Keratinocyte (primary cell): ENCODE measurements at regions not wholly inside any gene's neighbourhood (a gene's known extent, or its start where the extent isn't known, plus 50 kb on each side); places are given as distances from the start of the nearest gene placed in this dataset.

Source experiments
- DNase-seq: peaks from one replicate; pipeline ENCODE4 v3.0.0-alpha.2; 2011; ENCODE audit warnings: low read depth, missing footprints, low spot score
- FAIRE-seq: peaks from 2 replicates; lab custom pipeline; 2011; peaks lifted over from hg19 to GRCh38; lab: Jason Lieb, UNC
- H2AFZ ChIP-seq: 2 replicates; pipeline ENCODE4 v1.6.0; 2012; ENCODE audit warnings: low read length, control low read depth, inconsistent platforms; ENCODE audit not compliant: control insufficient read depth
- H3K27ac ChIP-seq: 2 replicates; pipeline ENCODE4 v1.5.1; 2011; ENCODE audit warnings: low read length; ENCODE audit not compliant: control insufficient read depth, insufficient read depth
- H3K27me3 ChIP-seq: 3 replicates; pipeline ENCODE4 v1.6.0; 2011; ENCODE audit warnings: low read length; ENCODE audit not compliant: control insufficient read depth, insufficient read depth; ENCODE audit errors: extremely low read depth
- H3K36me3 ChIP-seq, 2 experiments: 2 replicates in 1 of 2; 3 replicates in 1 of 2; pipeline ENCODE4 v1.5.1; 2011; ENCODE audit warnings: low read length in 2 of 2, mild to moderate bottlenecking in 1 of 2; ENCODE audit not compliant: control insufficient read depth in 2 of 2, insufficient read depth in 2 of 2; ENCODE audit errors: extremely low read depth in 1 of 2
- H3K4me1 ChIP-seq: 3 replicates; pipeline ENCODE4 v1.5.1; 2011; ENCODE audit warnings: low read length; ENCODE audit not compliant: control insufficient read depth, insufficient read depth; ENCODE audit errors: extremely low read depth
- H3K4me2 ChIP-seq: 3 replicates; pipeline ENCODE4 v1.6.0; 2011; ENCODE audit warnings: low read depth, low read length; ENCODE audit not compliant: control insufficient read depth, insufficient read depth; ENCODE audit errors: extremely low read depth
- H3K4me3 ChIP-seq, 3 experiments: fragments of 200-600 bp in 1 of 3; sonication (generic) in 1 of 3; 2 replicates in 2 of 3; 3 replicates in 1 of 3; pipeline ENCODE4 v1.5.1; 2011 to 2016; ENCODE audit warnings: low read length in 3 of 3, mild to moderate bottlenecking in 3 of 3, control low read depth in 2 of 3, inconsistent platforms in 1 of 3, low read depth in 1 of 3, mixed read lengths in 1 of 3, mixed run types in 1 of 3, moderate library complexity in 1 of 3; ENCODE audit not compliant: control insufficient read depth in 2 of 3, insufficient read depth in 2 of 3; ENCODE audit errors: extremely low read depth in 1 of 3
- H3K79me2 ChIP-seq: 2 replicates; pipeline ENCODE4 v1.6.0; 2012; ENCODE audit warnings: low read length; ENCODE audit not compliant: control insufficient read depth, insufficient read depth
- H3K9ac ChIP-seq: 3 replicates; pipeline ENCODE4 v1.6.0; 2011; ENCODE audit warnings: low read length; ENCODE audit not compliant: control insufficient read depth, insufficient read depth; ENCODE audit errors: extremely low read depth
- H3K9me1 ChIP-seq: 3 replicates; pipeline ENCODE4 v1.6.0; 2011; ENCODE audit warnings: low read length; ENCODE audit not compliant: control insufficient read depth, insufficient read depth; ENCODE audit errors: extremely low read depth
- H3K9me3 ChIP-seq: 2 replicates; pipeline ENCODE4 v1.5.1; 2012; ENCODE audit warnings: low read depth, low read length; ENCODE audit not compliant: control insufficient read depth
- H4K20me1 ChIP-seq: 3 replicates; pipeline ENCODE4 v1.6.0; 2011; ENCODE audit warnings: low read length; ENCODE audit not compliant: control insufficient read depth, insufficient read depth; ENCODE audit errors: extremely low read depth
- EZH2 ChIP-seq: IDR thresholded peaks from one replicate; pipeline ENCODE4 v1.6.1; 2012; ENCODE audit warnings: inconsistent platforms, mild to moderate bottlenecking, low read length, moderate library complexity
- dilution Hi-C: fragments of 300-500 bp; cut with MboI; formaldehyde crosslinking; loops from one replicate; pipeline ENCODE4 v1.7.0; 2020; ENCODE audit warnings: low sequenced_read_pairs; ENCODE audit not compliant: extremely low pct_ligation_motif_present
- TF ChIP-seq, protein P1 (sequence below), 3 experiments: IDR thresholded peaks in 1 of 3; conservative IDR thresholded peaks in 1 of 3; optimal IDR thresholded peaks in 1 of 3; 2 replicates in 2 of 3; 3 replicates in 1 of 3; pipeline versions ENCODE3 to v1.5.1; 2011; ENCODE audit warnings: low read length in 3 of 3, mild to moderate bottlenecking in 3 of 3, moderate library complexity in 2 of 3, control low read depth in 1 of 3, inconsistent platforms in 1 of 3; ENCODE audit not compliant: insufficient read depth in 2 of 3; ENCODE audit errors: extremely low read depth in 1 of 3

DNA sequence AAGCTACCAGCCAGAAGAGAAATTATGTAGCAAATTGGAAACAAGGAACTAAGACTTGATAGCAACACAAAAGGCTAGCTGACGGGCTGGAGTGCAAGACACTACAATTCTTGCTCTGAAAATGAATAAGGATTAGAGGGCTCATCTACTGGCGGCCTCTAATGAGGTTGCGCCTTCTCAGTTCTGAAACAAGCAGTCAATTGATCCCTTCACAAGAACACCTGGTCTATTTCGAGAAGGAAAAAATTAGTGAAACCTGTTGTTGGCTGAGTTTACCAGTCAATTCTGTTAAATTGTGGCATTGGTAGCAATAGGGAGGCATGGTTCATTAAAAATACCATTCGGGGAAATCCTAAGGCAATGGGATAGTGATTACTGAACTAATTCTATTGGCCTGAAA is 74.8 kb upstream of the JARID2 start:
- Histone ChIP-seq H2AFZ (no peak overlapping the region), H3K4me2 (no peak overlapping the region), H3K27ac (no peak overlapping the region), H4K20me1 (no peaks in the 10 kb centered on the region), H3K4me1 (no peaks in the 10 kb centered on the region), H3K9ac (no peak overlapping the region), H3K79me2 (no peaks in the 10 kb centered on the region), H3K36me3 (no peaks in the 10 kb centered on the region), H3K4me3 (no peak overlapping the region), H3K27me3 (no peaks in the 10 kb centered on the region), H3K9me1 (no peaks in the 10 kb centered on the region), H3K9me3 (no peaks in the 10 kb centered on the region)
- TF ChIP-seq, protein P1, sequence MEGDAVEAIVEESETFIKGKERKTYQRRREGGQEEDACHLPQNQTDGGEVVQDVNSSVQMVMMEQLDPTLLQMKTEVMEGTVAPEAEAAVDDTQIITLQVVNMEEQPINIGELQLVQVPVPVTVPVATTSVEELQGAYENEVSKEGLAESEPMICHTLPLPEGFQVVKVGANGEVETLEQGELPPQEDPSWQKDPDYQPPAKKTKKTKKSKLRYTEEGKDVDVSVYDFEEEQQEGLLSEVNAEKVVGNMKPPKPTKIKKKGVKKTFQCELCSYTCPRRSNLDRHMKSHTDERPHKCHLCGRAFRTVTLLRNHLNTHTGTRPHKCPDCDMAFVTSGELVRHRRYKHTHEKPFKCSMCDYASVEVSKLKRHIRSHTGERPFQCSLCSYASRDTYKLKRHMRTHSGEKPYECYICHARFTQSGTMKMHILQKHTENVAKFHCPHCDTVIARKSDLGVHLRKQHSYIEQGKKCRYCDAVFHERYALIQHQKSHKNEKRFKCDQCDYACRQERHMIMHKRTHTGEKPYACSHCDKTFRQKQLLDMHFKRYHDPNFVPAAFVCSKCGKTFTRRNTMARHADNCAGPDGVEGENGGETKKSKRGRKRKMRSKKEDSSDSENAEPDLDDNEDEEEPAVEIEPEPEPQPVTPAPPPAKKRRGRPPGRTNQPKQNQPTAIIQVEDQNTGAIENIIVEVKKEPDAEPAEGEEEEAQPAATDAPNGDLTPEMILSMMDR (optimal IDR thresholded peaks at IDR 0.05 in 1 of 3, IDR thresholded peaks at IDR 0.05 in 1 of 3, conservative IDR thresholded peaks at IDR 0.05 in 1 of 3; ENCODE audit: extremely low read depth in 1 of 3, insufficient read depth in 2 of 3, low read length in 3 of 3) = no peak
- no peak for TF ChIP-seq EZH2
- DNase-seq = no peak
- FAIRE-seq = no peak
- dilution Hi-C loops = no loop called here

DNA sequence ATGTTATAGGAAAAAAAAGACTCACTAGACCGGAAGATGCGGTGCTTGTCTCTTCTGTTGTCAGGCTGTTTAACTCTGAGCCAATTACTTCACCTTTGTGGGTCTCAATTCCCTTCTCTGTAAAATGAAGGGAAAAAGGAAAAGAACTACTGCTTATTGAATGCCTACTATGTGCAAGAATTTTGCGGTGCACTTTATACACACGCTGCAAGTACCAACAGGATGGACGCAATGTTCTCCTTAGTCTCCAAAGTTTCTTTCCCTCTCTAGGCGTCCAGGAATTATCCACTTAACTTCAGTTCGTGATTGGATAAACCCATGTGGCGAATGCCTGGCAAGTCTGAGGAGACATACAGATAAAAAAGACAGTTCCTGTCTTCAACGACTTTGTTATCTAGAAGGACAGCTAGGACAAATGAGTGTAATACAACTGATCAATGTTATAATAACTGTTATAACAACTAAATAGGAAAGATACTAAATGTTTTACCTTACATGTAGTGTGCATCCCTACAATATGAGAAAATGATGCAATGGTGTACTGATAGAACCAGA is 69.0 kb upstream of the JARID2 start:
- FAIRE-seq (no peak), DNase-seq (no peak)
- TF ChIP-seq, protein P1 (optimal IDR thresholded peaks at IDR 0.05 in 1 of 3, IDR thresholded peaks at IDR 0.05 in 1 of 3, conservative IDR thresholded peaks at IDR 0.05 in 1 of 3; ENCODE audit: extremely low read depth in 1 of 3, insufficient read depth in 2 of 3, low read length in 3 of 3) = no peak
- TF ChIP-seq EZH2 = no peak
- Histone ChIP-seq H3K9me3 (no peaks in the 10 kb centered on the region), H3K27me3 (no peaks in the 10 kb centered on the region), H3K36me3 (no peaks in the 10 kb centered on the region), H3K9me1 (no peaks in the 10 kb centered on the region), H3K79me2 (no peaks in the 10 kb centered on the region), H3K9ac (no peak overlapping the region), H2AFZ (no peak overlapping the region), H3K4me1 (no peaks in the 10 kb centered on the region), H3K4me3 (no peak overlapping the region), H3K27ac (no peak overlapping the region), H4K20me1 (no peaks in the 10 kb centered on the region), H3K4me2 (no peak overlapping the region)
- dilution Hi-C loops = no loop called here
